ENCODE measurements at regions not wholly inside any gene's neighbourhood (a gene's known extent, or its start where the extent isn't known, plus 50 kb on each side); places are given as distances from the start of the nearest gene placed in this dataset.

- no peak overlapping the region for H3K27ac Mint-ChIP-seq
- no peak overlapping the region for H3K4me3 Mint-ChIP-seq
Observed at GRCh38 chr7:80563561-80564327, 51.9 kb upstream of the GNAT3 start.

GRCh38 chr7:80565554-80565953, 53.7 kb upstream of the GNAT3 start:
- H3K4me1 Mint-ChIP-seq, result no peaks in the 10 kb centered on the region
- no peak for ATAC-seq
- H3K36me3 Mint-ChIP-seq, result no peaks in the 10 kb centered on the region
- no peak overlapping the region for H3K4me3 Mint-ChIP-seq
- peaks cover 15% of the 10 kb centered on the region for H3K9me3 Mint-ChIP-seq
- no peak overlapping the region for H3K27ac Mint-ChIP-seq
- H3K27me3 Mint-ChIP-seq, result no peaks in the 10 kb centered on the region

More at GRCh38 chr7:80563561-80564327, 51.9 kb upstream of the GNAT3 start:
- H3K36me3 Mint-ChIP-seq, result no peaks in the 10 kb centered on the region
- no peaks in the 10 kb centered on the region for H3K4me1 Mint-ChIP-seq
- H3K27me3 Mint-ChIP-seq, result no peaks in the 10 kb centered on the region
- ATAC-seq, result peak; percentile 36
- H3K9me3 Mint-ChIP-seq, result peaks cover 18% of the 10 kb centered on the region

- no peak overlapping the region for H3K4me3 Mint-ChIP-seq
- no peak overlapping the region for H3K27ac Mint-ChIP-seq
- H3K27me3 Mint-ChIP-seq, result no peaks in the 10 kb centered on the region
- ATAC-seq, result no peak
- H3K9me3 Mint-ChIP-seq, result no peaks in the 10 kb centered on the region
- H3K36me3 Mint-ChIP-seq, result no peaks in the 10 kb centered on the region
- H3K4me1 Mint-ChIP-seq, result no peaks in the 10 kb centered on the region
Observed at GRCh38 chr7:80581486-80582260, 56.8 kb upstream of the CD36 start.

GRCh38 chr7:80583901-80584300, 54.5 kb upstream of the CD36 start:
- Mint-ChIP-seq H3K4me1 (no peaks in the 10 kb centered on the region), H3K9me3 (no peaks in the 10 kb centered on the region), H3K27me3 (no peaks in the 10 kb centered on the region), H3K27ac (no peak overlapping the region), H3K36me3 (no peaks in the 10 kb centered on the region), H3K4me3 (no peak overlapping the region)
- no peak for ATAC-seq

- no peak overlapping the region for H3K27ac Mint-ChIP-seq
- H3K36me3 Mint-ChIP-seq, result no peaks in the 10 kb centered on the region
- no peak overlapping the region for H3K4me3 Mint-ChIP-seq
- ATAC-seq, result no peak
- no peaks in the 10 kb centered on the region for H3K9me3 Mint-ChIP-seq
- H3K4me1 Mint-ChIP-seq, result no peaks in the 10 kb centered on the region
- H3K27me3 Mint-ChIP-seq, result no peaks in the 10 kb centered on the region
Observed at GRCh38 chr7:80584778-80585177, 53.7 kb upstream of the CD36 start.

GRCh38 chr7:80587538-80587937, 50.9 kb upstream of the CD36 start:
- H3K4me3 Mint-ChIP-seq, result no peak overlapping the region
- no peak overlapping the region for H3K27ac Mint-ChIP-seq
- H3K4me1 Mint-ChIP-seq, result no peaks in the 10 kb centered on the region
- no peak for ATAC-seq
- H3K27me3 Mint-ChIP-seq, result no peaks in the 10 kb centered on the region
- no peaks in the 10 kb centered on the region for H3K36me3 Mint-ChIP-seq
- H3K9me3 Mint-ChIP-seq, result no peaks in the 10 kb centered on the region

GRCh38 chr7:80588591-80588990, 49.9 kb upstream of the CD36 start:
- no peaks in the 10 kb centered on the region for H3K9me3 Mint-ChIP-seq
- ATAC-seq, result no peak
- no peak overlapping the region for H3K4me3 Mint-ChIP-seq
- H3K4me1 Mint-ChIP-seq, result no peaks in the 10 kb centered on the region
- H3K27me3 Mint-ChIP-seq, result no peaks in the 10 kb centered on the region
- no peak overlapping the region for H3K27ac Mint-ChIP-seq
- no peaks in the 10 kb centered on the region for H3K36me3 Mint-ChIP-seq

Data from stimulated activated memory B cell treated with anti-CD40 and anti-IgM and Interleukin-4, amounts not matched to agents 10 μg/mL and 1 μg/mL and 100 μg/mL, for 72 hours (primary cell).